ENCODE measurements at regions not wholly inside any gene's neighbourhood (a gene's known extent, or its start where the extent isn't known, plus 50 kb on each side); places are given as distances from the start of the nearest gene placed in this dataset.

GRCh38 chr22:46090631-46091201 is 59.6 kb upstream of the PPARA start:
- ATAC-seq, result no peak
- Mint-ChIP-seq H3K9me3 (no peaks in the 10 kb centered on the region), H3K4me3 (no peak overlapping the region), H3K27ac (no peak overlapping the region), H3K36me3 (ENCODE audit: low read depth) (no peaks in the 10 kb centered on the region), H3K27me3 (no peaks in the 10 kb centered on the region), H3K4me1 (ENCODE audit: low read depth) (no peaks in the 10 kb centered on the region)
- POLR2A ChIA-PET, result no interaction called here
- DNase-seq, result no peak
- TF ChIP-seq, protein P1, sequence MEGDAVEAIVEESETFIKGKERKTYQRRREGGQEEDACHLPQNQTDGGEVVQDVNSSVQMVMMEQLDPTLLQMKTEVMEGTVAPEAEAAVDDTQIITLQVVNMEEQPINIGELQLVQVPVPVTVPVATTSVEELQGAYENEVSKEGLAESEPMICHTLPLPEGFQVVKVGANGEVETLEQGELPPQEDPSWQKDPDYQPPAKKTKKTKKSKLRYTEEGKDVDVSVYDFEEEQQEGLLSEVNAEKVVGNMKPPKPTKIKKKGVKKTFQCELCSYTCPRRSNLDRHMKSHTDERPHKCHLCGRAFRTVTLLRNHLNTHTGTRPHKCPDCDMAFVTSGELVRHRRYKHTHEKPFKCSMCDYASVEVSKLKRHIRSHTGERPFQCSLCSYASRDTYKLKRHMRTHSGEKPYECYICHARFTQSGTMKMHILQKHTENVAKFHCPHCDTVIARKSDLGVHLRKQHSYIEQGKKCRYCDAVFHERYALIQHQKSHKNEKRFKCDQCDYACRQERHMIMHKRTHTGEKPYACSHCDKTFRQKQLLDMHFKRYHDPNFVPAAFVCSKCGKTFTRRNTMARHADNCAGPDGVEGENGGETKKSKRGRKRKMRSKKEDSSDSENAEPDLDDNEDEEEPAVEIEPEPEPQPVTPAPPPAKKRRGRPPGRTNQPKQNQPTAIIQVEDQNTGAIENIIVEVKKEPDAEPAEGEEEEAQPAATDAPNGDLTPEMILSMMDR (IDR thresholded peaks at IDR 0.05), result no peak
- CTCF ChIA-PET, result no interaction called here
- intact Hi-C loops (cut with micrococcal nuclease), result no loop called here

DNA sequence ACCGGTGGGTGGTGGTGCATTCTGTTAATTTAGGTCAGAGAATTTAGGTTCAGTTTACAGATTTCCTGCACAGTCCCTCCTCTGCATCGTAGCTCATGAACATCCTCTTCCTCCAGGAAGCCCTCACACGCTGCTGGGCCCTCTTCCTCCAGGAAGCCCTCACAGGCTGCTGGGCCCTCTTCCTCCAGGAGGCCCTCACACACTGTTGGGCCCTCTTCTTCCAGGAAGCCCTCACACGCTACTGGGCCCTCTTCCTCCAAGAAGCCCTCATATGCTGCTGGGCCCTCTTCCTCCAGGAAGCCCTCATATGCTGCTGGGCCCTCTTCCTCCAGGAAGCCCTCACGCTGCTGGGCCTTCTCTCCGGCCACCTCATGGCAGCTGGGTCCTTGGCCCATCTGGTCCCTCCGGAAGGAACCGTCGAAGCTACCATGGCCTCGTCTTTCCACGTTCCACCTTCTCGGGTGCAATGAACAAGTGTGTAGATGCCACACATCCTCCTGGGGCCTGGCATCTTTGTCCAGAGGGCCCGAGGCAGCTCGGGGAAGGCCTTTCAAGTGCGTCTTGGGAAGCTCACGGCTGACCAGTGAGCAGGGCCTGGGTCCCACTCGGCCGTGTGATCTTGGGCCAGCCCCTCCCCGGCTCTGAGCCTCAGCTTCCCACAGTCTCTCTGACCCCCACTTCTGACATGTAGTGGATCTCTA is 58.9 kb upstream of the PPARA start:
- intact Hi-C loops (cut with micrococcal nuclease), result no loop called here
- no peak overlapping the region for H3K4me3 Mint-ChIP-seq
- CTCF ChIA-PET, result interaction anchor here (1.2 to 1.5 kb wide), 2 partner anchors 26 to 30 kb away, joined by 3 to 6 read pairs; no protein-coding TSS in a partner anchor
- H3K27ac Mint-ChIP-seq, result no peak overlapping the region
- H3K36me3 Mint-ChIP-seq (ENCODE audit: low read depth), result no peaks in the 10 kb centered on the region
- TF ChIP-seq, protein P1 (IDR thresholded peaks at IDR 0.05), result no peak
- DNase-seq (no peak), ATAC-seq (no peak)
- no peaks in the 10 kb centered on the region for H3K27me3 Mint-ChIP-seq
- H3K4me1 Mint-ChIP-seq (ENCODE audit: low read depth), result no peaks in the 10 kb centered on the region
- POLR2A ChIA-PET, result no interaction called here
- no peaks in the 10 kb centered on the region for H3K9me3 Mint-ChIP-seq

- Mint-ChIP-seq H3K9me3 (no peaks in the 10 kb centered on the region), H3K4me3 (no peak overlapping the region), H3K36me3 (ENCODE audit: low read depth) (no peaks in the 10 kb centered on the region), H3K27me3 (no peaks in the 10 kb centered on the region), H3K4me1 (ENCODE audit: low read depth) (no peaks in the 10 kb centered on the region), H3K27ac (no peak overlapping the region)
- no peak for DNase-seq
- CTCF ChIA-PET, result interaction anchor here (1.2 to 1.5 kb wide), 2 partner anchors 25 to 30 kb away, joined by 3 to 6 read pairs; no protein-coding TSS in a partner anchor
- TF ChIP-seq, protein P1 (IDR thresholded peaks at IDR 0.05), result no peak
- ATAC-seq, result no peak
- POLR2A ChIA-PET, result no interaction called here
- intact Hi-C loops (cut with micrococcal nuclease), result no loop called here
These were observed 58.3 kb upstream of the PPARA start for GRCh38 chr22:46092011-46092410.

- H3K4me3 Mint-ChIP-seq, result no peak overlapping the region
- H3K4me1 Mint-ChIP-seq (ENCODE audit: low read depth), result no peaks in the 10 kb centered on the region
- DNase-seq (no peak), ATAC-seq (no peak)
- no peak overlapping the region for H3K27ac Mint-ChIP-seq
- TF ChIP-seq, protein P1 (IDR thresholded peaks at IDR 0.05), result no peak
- ChIA-PET CTCF (interaction anchor here (1.2 to 1.5 kb wide), 3 partner anchors 24 to 80 kb away, joined by 3 to 6 read pairs (median 3); no protein-coding TSS in a partner anchor), POLR2A (no interaction called here)
- no peaks in the 10 kb centered on the region for H3K9me3 Mint-ChIP-seq
- intact Hi-C loops (cut with micrococcal nuclease), result no loop called here
- no peaks in the 10 kb centered on the region for H3K36me3 Mint-ChIP-seq (ENCODE audit: low read depth)
- no peaks in the 10 kb centered on the region for H3K27me3 Mint-ChIP-seq
These were observed 57.5 kb upstream of the PPARA start for GRCh38 chr22:46092670-46093410.

DNA sequence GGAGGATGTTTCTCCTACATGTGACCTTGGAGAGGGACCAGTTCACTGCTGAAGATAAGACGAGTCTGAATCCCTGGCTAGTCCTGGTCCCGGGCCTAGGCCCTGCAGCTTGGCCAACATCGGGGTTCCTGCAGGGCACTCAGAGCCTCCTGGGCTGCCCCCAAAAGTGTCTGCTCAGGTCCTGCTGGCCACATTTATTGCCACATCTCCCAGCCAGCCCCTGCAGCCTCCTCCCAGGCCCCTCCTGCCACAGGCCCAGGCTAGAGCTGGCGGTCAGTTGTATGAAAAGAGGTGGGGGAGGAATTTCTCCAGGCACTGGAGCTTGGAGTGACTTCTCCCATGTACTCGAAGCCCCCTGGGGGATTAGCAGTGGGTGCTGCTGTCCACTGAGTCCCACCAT is 56.5 kb upstream of the PPARA start:
- POLR2A ChIA-PET, result no interaction called here
- no peaks in the 10 kb centered on the region for H3K36me3 Mint-ChIP-seq (ENCODE audit: low read depth)
- ATAC-seq (no peak), DNase-seq (no peak)
- no peaks in the 10 kb centered on the region for H3K9me3 Mint-ChIP-seq
- intact Hi-C loops (cut with micrococcal nuclease), result no loop called here
- H3K27me3 Mint-ChIP-seq, result no peaks in the 10 kb centered on the region
- TF ChIP-seq, protein P1 (IDR thresholded peaks at IDR 0.05), result no peak
- H3K4me1 Mint-ChIP-seq (ENCODE audit: low read depth), result no peaks in the 10 kb centered on the region
- H3K27ac Mint-ChIP-seq, result no peak overlapping the region
- CTCF ChIA-PET, result interaction anchor here (1.2 to 1.6 kb wide), 2 partner anchors 81 to 88 kb away, joined by 3 to 4 read pairs; no protein-coding TSS in a partner anchor
- H3K4me3 Mint-ChIP-seq, result no peak overlapping the region
